HepG2 (cell line): ENCODE measurements at regions not wholly inside any gene's neighbourhood (a gene's known extent, or its start where the extent isn't known, plus 50 kb on each side); places are given as distances from the start of the nearest gene placed in this dataset.

Experiments
- AKAP8 ChIP-seq: sonication (generic); formaldehyde crosslinking; IDR thresholded peaks from 2 replicates; pipeline ENCODE4 v1.5.1; 2020; ENCODE audit warnings: mild to moderate bottlenecking, missing genetic modification reagents
- HCFC1 ChIP-seq: fragments of 150-350 bp; IDR thresholded peaks from 2 replicates; pipeline ENCODE4 v1.6.1; 2014; ENCODE audit warnings: low read depth, low read length
- HNRNPH1 ChIP-seq: fragments of 200-400 bp; formaldehyde crosslinking; optimal IDR thresholded peaks from 2 replicates; pipeline ENCODE3; 2017; ENCODE audit warnings: mild to moderate bottlenecking, low read depth, low read length
- HNRNPUL1 ChIP-seq: fragments of 200-400 bp; formaldehyde crosslinking; IDR thresholded peaks from 2 replicates; pipeline ENCODE4 v1.6.1; 2017; ENCODE audit warnings: low read depth, mild to moderate bottlenecking, low read length, moderate library complexity
- MBNL3 ChIP-seq: fragments of 250-450 bp; sonication (Bioruptor Pico); conservative IDR thresholded peaks from 2 replicates; pipeline ENCODE4 v1.8.0; 2022; ENCODE audit warnings: mild to moderate bottlenecking, inconsistent platforms
- MEF2D ChIP-seq: sonication (generic); formaldehyde crosslinking; IDR thresholded peaks from 2 replicates; pipeline ENCODE4 v1.5.1; 2020; ENCODE audit warnings: mild to moderate bottlenecking, missing genetic modification reagents
- MEIS2 ChIP-seq: sonication (generic); formaldehyde crosslinking; IDR thresholded peaks from 2 replicates; pipeline ENCODE4 v1.9.0; 2021; ENCODE audit warnings: mild to moderate bottlenecking, missing genetic modification reagents
- NFATC3 ChIP-seq: sonication (generic); formaldehyde crosslinking; IDR thresholded peaks from 2 replicates; pipeline ENCODE4 v1.5.1; 2020; ENCODE audit warnings: mild to moderate bottlenecking, missing genetic modification reagents
- NFKBIZ ChIP-seq: IDR thresholded peaks from 2 replicates; pipeline ENCODE4 v1.6.1; 2018; ENCODE audit warnings: missing genetic modification reagents, missing compliant biosample characterization
- RAD21 ChIP-seq: fragments of 450-650 bp; formaldehyde crosslinking; IDR thresholded peaks from 2 replicates; pipeline ENCODE4 v1.5.0; 2020; ENCODE audit warnings: mild to moderate bottlenecking
- REPIN1 ChIP-seq: sonication (generic); formaldehyde crosslinking; IDR thresholded peaks from 2 replicates; pipeline ENCODE4 v1.8.0; 2022; ENCODE audit warnings: missing genetic modification reagents, low read depth, mild to moderate bottlenecking, borderline replicate concordance
- SETDB1 ChIP-seq: sonication (generic); formaldehyde crosslinking; IDR thresholded peaks from 2 replicates; pipeline ENCODE4 v1.5.1; 2020; ENCODE audit warnings: missing genetic modification reagents, mild to moderate bottlenecking, borderline replicate concordance
- SOX13 ChIP-seq, 3 experiments: fragments of 450-650 bp in 1 of 3; sonication (generic) in 1 of 3; formaldehyde crosslinking in 1 of 3; IDR thresholded peaks in 2 of 3; conservative IDR thresholded peaks in 1 of 3; 2 replicates each; pipeline versions ENCODE4 v1.5.0 to v1.6.1; 2016 to 2020; ENCODE audit warnings: antibody characterized with exemption in 1 of 3, mild to moderate bottlenecking in 1 of 3, missing compliant biosample characterization in 1 of 3, missing genetic modification reagents in 1 of 3, moderate library complexity in 1 of 3
- ZKSCAN1 ChIP-seq: fragments of 150-350 bp; IDR thresholded peaks from 2 replicates; pipeline ENCODE4 v1.6.1; 2014; ENCODE audit warnings: low read length
- ZMAT3 ChIP-seq: sonication (generic); formaldehyde crosslinking; conservative IDR thresholded peaks from 2 replicates; pipeline ENCODE4 v1.7.0; 2021; ENCODE audit warnings: missing genetic modification reagents
- ZNF496 ChIP-seq: sonication (generic); formaldehyde crosslinking; IDR thresholded peaks from 2 replicates; pipeline ENCODE4 v1.8.1; 2023; ENCODE audit warnings: mild to moderate bottlenecking, moderate library complexity, missing genetic modification reagents; ENCODE audit not compliant: insufficient replicate concordance
- ZNF549 ChIP-seq: sonication (generic); formaldehyde crosslinking; IDR thresholded peaks from 2 replicates; pipeline ENCODE4 v1.5.0; 2020; ENCODE audit warnings: missing genetic modification reagents
- ZNF652 ChIP-seq: IDR thresholded peaks from 2 replicates; pipeline ENCODE4 v1.6.1; 2016; ENCODE audit warnings: low read depth, borderline replicate concordance
- ZNF883 ChIP-seq: sonication (generic); formaldehyde crosslinking; IDR thresholded peaks from 2 replicates; pipeline ENCODE4 v1.5.1; 2020; ENCODE audit warnings: mild to moderate bottlenecking, missing genetic modification reagents; ENCODE audit errors: not compliant biosample characterization
- ZZZ3 ChIP-seq: sonication (generic); formaldehyde crosslinking; IDR thresholded peaks from 2 replicates; pipeline ENCODE4 v1.4.0; 2020; ENCODE audit warnings: missing genetic modification reagents, mild to moderate bottlenecking, borderline replicate concordance
- TF ChIP-seq, protein P1 (sequence below): sonication (generic); formaldehyde crosslinking; IDR thresholded peaks from 2 replicates; pipeline ENCODE4 v1.8.0; 2022; ENCODE audit warnings: missing genetic modification reagents, low read depth, mild to moderate bottlenecking, borderline replicate concordance
- TF ChIP-seq, protein P2 (sequence below): sonication (generic); formaldehyde crosslinking; IDR thresholded peaks from 2 replicates; pipeline ENCODE4 v1.8.0; 2022; ENCODE audit warnings: missing genetic modification reagents, mild to moderate bottlenecking, inconsistent platforms, borderline replicate concordance
- TF ChIP-seq, protein P3 (sequence below): sonication (generic); formaldehyde crosslinking; IDR thresholded peaks from 2 replicates; pipeline ENCODE4 v1.4.0; 2020; ENCODE audit warnings: missing genetic modification reagents

DNA sequence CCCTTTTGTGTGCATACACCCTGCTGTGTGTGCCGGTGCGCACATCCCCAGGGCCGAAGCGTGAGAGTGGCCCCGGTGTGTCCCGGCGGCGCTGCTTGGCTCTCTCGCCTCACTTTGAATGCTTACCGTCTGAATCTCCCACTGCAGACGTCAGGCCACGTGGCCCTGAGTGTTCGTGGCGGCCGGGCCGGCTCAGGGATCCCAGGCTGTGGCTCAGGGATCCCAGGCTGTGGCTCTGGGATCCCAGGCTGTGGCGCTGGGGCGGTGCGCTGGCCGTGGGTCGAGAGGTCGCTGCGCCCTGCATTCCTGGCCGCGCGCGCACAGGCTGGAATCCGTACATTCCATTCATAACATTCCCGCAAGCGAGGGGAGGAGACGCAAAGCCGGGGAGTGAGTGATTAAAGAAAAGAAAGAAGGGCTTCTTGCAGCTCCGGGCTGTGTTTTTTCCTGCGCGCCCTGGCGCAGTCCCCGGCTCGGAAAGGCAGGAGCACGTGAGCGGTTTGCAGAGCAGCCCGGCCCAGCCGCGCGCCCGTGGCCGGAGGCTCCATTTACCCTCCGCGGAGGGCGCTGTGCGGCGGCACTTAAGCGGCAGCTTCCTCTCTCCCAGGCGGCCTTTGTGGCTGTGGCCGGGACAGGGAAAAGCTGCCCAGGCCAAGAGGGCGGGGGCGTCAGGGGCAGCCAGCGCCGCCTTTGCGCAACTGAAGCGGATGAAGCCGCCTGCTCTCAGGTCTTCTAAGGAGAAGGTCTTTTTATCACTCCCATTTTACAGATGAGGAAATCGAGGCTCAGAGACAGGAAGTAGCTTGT, 87.0 kb upstream of the ALDH1L1 start (continued):
- TF ChIP-seq, protein P1, sequence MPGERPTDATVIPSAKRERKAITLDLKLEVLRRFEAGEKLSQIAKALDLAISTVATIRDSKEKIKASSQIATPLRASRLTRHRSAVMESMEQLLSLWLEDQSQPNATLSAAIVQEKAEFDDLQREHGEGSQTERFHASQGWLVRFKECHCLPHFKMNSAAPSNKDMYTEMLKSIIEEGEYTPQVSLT (CRISPR knock-in tag) = no peak
- TF ChIP-seq ZMAT3 (CRISPR knock-in tag) (0 out of 2 replicates have a peak, but pooled peaks have one; percentile 30), AKAP8 (CRISPR knock-in tag) (no peak), ZNF652 (CRISPR knock-in tag) (no peak), MEF2D (CRISPR knock-in tag) (0 out of 2 replicates have a peak, but pooled peaks have one; percentile 29), HCFC1 (no peak), MEIS2 (CRISPR knock-in tag) (no peak), ZKSCAN1 (no peak), MBNL3 (no peak), ZNF883 (CRISPR knock-in tag) (peak; percentile 80), RAD21 (CRISPR knock-in tag) (no peak; the same call in 1 of the 2 replicates), SETDB1 (CRISPR knock-in tag) (no peak), ZNF549 (no peak), NFKBIZ (CRISPR knock-in tag) (no peak), NFATC3 (CRISPR knock-in tag) (no peak), ZNF496 (CRISPR knock-in tag) (no peak), HNRNPH1 (no peak), HNRNPUL1 (no peak), REPIN1 (CRISPR knock-in tag) (no peak), ZZZ3 (CRISPR knock-in tag) (no peak), SOX13 (IDR thresholded peaks at IDR 0.05) (no peak), SOX13 (CRISPR knock-in tag; conservative IDR thresholded peaks at IDR 0.05 in 1 of 2, IDR thresholded peaks at IDR 0.05 in 1 of 2) (no peak; a peak in 1 of 4 replicates)
- TF ChIP-seq, protein P2, sequence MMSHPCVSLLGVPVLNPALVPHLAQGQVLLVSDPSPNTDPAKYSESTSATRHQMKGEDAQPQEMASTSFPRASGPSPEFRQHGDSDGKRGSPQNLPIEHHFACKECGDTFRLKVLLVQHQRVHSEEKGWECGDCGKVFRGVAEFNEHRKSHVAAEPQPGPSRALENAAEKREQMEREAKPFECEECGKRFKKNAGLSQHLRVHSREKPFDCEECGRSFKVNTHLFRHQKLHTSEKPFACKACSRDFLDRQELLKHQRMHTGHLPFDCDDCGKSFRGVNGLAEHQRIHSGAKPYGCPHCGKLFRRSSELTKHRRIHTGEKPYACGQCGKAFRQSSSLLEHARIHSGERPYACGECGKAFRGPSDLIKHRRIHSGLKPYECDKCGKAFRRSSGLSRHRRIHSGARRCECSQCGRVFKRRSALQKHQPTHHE = peak; percentile 50; the same call in 1 of the 2 replicates
- TF ChIP-seq, protein P3, sequence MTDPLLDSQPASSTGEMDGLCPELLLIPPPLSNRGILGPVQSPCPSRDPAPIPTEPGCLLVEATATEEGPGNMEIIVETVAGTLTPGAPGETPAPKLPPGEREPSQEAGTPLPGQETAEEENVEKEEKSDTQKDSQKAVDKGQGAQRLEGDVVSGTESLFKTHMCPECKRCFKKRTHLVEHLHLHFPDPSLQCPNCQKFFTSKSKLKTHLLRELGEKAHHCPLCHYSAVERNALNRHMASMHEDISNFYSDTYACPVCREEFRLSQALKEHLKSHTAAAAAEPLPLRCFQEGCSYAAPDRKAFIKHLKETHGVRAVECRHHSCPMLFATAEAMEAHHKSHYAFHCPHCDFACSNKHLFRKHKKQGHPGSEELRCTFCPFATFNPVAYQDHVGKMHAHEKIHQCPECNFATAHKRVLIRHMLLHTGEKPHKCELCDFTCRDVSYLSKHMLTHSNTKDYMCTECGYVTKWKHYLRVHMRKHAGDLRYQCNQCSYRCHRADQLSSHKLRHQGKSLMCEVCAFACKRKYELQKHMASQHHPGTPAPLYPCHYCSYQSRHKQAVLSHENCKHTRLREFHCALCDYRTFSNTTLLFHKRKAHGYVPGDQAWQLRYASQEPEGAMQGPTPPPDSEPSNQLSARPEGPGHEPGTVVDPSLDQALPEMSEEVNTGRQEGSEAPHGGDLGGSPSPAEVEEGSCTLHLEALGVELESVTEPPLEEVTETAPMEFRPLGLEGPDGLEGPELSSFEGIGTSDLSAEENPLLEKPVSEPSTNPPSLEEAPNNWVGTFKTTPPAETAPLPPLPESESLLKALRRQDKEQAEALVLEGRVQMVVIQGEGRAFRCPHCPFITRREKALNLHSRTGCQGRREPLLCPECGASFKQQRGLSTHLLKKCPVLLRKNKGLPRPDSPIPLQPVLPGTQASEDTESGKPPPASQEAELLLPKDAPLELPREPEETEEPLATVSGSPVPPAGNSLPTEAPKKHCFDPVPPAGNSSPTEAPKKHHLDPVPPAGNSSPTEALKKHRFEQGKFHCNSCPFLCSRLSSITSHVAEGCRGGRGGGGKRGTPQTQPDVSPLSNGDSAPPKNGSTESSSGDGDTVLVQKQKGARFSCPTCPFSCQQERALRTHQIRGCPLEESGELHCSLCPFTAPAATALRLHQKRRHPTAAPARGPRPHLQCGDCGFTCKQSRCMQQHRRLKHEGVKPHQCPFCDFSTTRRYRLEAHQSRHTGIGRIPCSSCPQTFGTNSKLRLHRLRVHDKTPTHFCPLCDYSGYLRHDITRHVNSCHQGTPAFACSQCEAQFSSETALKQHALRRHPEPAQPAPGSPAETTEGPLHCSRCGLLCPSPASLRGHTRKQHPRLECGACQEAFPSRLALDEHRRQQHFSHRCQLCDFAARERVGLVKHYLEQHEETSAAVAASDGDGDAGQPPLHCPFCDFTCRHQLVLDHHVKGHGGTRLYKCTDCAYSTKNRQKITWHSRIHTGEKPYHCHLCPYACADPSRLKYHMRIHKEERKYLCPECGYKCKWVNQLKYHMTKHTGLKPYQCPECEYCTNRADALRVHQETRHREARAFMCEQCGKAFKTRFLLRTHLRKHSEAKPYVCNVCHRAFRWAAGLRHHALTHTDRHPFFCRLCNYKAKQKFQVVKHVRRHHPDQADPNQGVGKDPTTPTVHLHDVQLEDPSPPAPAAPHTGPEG (CRISPR knock-in tag) = no peak
